ENCODE measurements at regions not wholly inside any gene's neighbourhood (a gene's known extent, or its start where the extent isn't known, plus 50 kb on each side); places are given as distances from the start of the nearest gene placed in this dataset.

- no peak for TF ChIP-seq CTCF (IDR thresholded peaks at IDR 0.05)
- Histone ChIP-seq H3K27ac (no peak overlapping the region), H3K36me3 (no peaks in the 10 kb centered on the region), H3K4me1 (no peaks in the 10 kb centered on the region), H3K27me3 (no peaks in the 10 kb centered on the region), H3K4me3 (no peak overlapping the region), H3K9ac (ENCODE audit: low read depth in 2 of 2, low read length in 2 of 2) (no peak overlapping the region), H3K9me3 (no peaks in the 10 kb centered on the region)
- intact Hi-C loops (cut with DNase I) = no loop called here
- no peak for DNase-seq
Measured at GRCh38 chr7:115354925-115355324, 433.0 kb downstream of the MDFIC start.

- H3K4me1 ChIP-seq = no peaks in the 10 kb centered on the region
- no peaks in the 10 kb centered on the region for H3K27me3 ChIP-seq
- no peak overlapping the region for H3K9ac ChIP-seq (ENCODE audit: low read depth in 2 of 2, low read length in 2 of 2)
- no peak overlapping the region for H3K27ac ChIP-seq
- no peak for TF ChIP-seq CTCF (IDR thresholded peaks at IDR 0.05)
- DNase-seq = no peak
- H3K4me3 ChIP-seq = no peak overlapping the region
- intact Hi-C loops (cut with DNase I) = no loop called here
- no peaks in the 10 kb centered on the region for H3K36me3 ChIP-seq
- no peaks in the 10 kb centered on the region for H3K9me3 ChIP-seq
Measured at GRCh38 chr7:115352375-115352774, 430.5 kb downstream of the MDFIC start.

- DNase-seq = no peak
- intact Hi-C loops (cut with DNase I) = no loop called here
- Histone ChIP-seq H3K4me3 (no peak overlapping the region), H3K9me3 (no peaks in the 10 kb centered on the region), H3K27ac (no peak overlapping the region), H3K36me3 (no peaks in the 10 kb centered on the region), H3K4me1 (no peaks in the 10 kb centered on the region), H3K27me3 (no peaks in the 10 kb centered on the region), H3K9ac (ENCODE audit: low read depth in 2 of 2, low read length in 2 of 2) (no peak overlapping the region)
- no peak for TF ChIP-seq CTCF (IDR thresholded peaks at IDR 0.05)
Measured at GRCh38 chr7:115350764-115351163, 428.9 kb downstream of the MDFIC start.

- intact Hi-C loops (cut with DNase I) = no loop called here
- no peak overlapping the region for H3K9ac ChIP-seq (ENCODE audit: low read depth in 2 of 2, low read length in 2 of 2)
- no peak for TF ChIP-seq CTCF (IDR thresholded peaks at IDR 0.05)
- no peak overlapping the region for H3K27ac ChIP-seq
- H3K4me3 ChIP-seq = no peak overlapping the region
- no peaks in the 10 kb centered on the region for H3K9me3 ChIP-seq
- H3K27me3 ChIP-seq = no peaks in the 10 kb centered on the region
- no peak for DNase-seq
- no peaks in the 10 kb centered on the region for H3K4me1 ChIP-seq
- no peaks in the 10 kb centered on the region for H3K36me3 ChIP-seq
Measured at GRCh38 chr7:115349635-115350034, 427.7 kb downstream of the MDFIC start.

- Histone ChIP-seq H3K4me3 (no peak overlapping the region), H3K27me3 (no peaks in the 10 kb centered on the region), H3K27ac (no peak overlapping the region), H3K4me1 (no peaks in the 10 kb centered on the region), H3K9ac (ENCODE audit: low read depth in 2 of 2, low read length in 2 of 2) (no peak overlapping the region), H3K36me3 (no peaks in the 10 kb centered on the region), H3K9me3 (no peaks in the 10 kb centered on the region)
- no peak for TF ChIP-seq CTCF (IDR thresholded peaks at IDR 0.05)
- intact Hi-C loops (cut with DNase I) = no loop called here
- no peak for DNase-seq
Measured at GRCh38 chr7:115346685-115347084, 424.8 kb downstream of the MDFIC start.

GRCh38 chr7:115340828-115341227, 418.9 kb downstream of the MDFIC start:
- H3K4me1 ChIP-seq = no peaks in the 10 kb centered on the region
- intact Hi-C loops (cut with DNase I) = no loop called here
- H3K9me3 ChIP-seq = no peaks in the 10 kb centered on the region
- H3K27ac ChIP-seq = no peak overlapping the region
- no peak overlapping the region for H3K9ac ChIP-seq (ENCODE audit: low read depth in 2 of 2, low read length in 2 of 2)
- no peak overlapping the region for H3K4me3 ChIP-seq
- no peaks in the 10 kb centered on the region for H3K27me3 ChIP-seq
- no peak for DNase-seq
- no peak for TF ChIP-seq CTCF (IDR thresholded peaks at IDR 0.05)
- no peaks in the 10 kb centered on the region for H3K36me3 ChIP-seq

Measured in colonic mucosa (tissue), 4 donors.